ENCODE measurements at regions not wholly inside any gene's neighbourhood (a gene's known extent, or its start where the extent isn't known, plus 50 kb on each side); places are given as distances from the start of the nearest gene placed in this dataset.

GRCh38 chr11:111137846-111138245 lies 107.7 kb upstream of the POU2AF2 start:
- TF ChIP-seq CTCF (IDR thresholded peaks at IDR 0.05) = no peak

- TF ChIP-seq CTCF (IDR thresholded peaks at IDR 0.05) = no peak
Observed at GRCh38 chr11:111135778-111136570, 109.6 kb upstream of the POU2AF2 start.

GRCh38 chr11:111135101-111135500 lies 110.4 kb upstream of the POU2AF2 start:
- no peak for TF ChIP-seq CTCF (IDR thresholded peaks at IDR 0.05)

- no peak for TF ChIP-seq CTCF (IDR thresholded peaks at IDR 0.05)
Observed at GRCh38 chr11:111128076-111128870, 117.3 kb upstream of the POU2AF2 start.

- no peak for TF ChIP-seq CTCF (IDR thresholded peaks at IDR 0.05)
Observed at GRCh38 chr11:111124724-111125123, 120.8 kb upstream of the POU2AF2 start.

GRCh38 chr11:111123463-111124398 lies 121.8 kb upstream of the POU2AF2 start:
- no peak for TF ChIP-seq CTCF (IDR thresholded peaks at IDR 0.05)

- TF ChIP-seq CTCF (IDR thresholded peaks at IDR 0.05) = no peak
Observed at GRCh38 chr11:111120696-111121302, 124.7 kb upstream of the POU2AF2 start.

All from LNCAP (cell line).